HG03342 (cell line): ENCODE measurements at regions not wholly inside any gene's neighbourhood (a gene's known extent, or its start where the extent isn't known, plus 50 kb on each side); places are given as distances from the start of the nearest gene placed in this dataset.
A peak's percentile ranks its signal among the peaks of the same experiment; 100 is the strongest.
"Not testable (repeated sequence)": the region's sequence is repeated elsewhere in the genome, so short reads cannot be mapped to it uniquely, and the experiment has no call there.

Source experiments
- ATAC-seq: cut with Tn5 transposase; IDR thresholded peaks from one replicate; pipeline ENCODE4 v1.9.1; 2021; ENCODE audit warnings: mild to moderate bottlenecking, moderate library complexity; ENCODE audit not compliant: unreplicated experiment

DNA sequence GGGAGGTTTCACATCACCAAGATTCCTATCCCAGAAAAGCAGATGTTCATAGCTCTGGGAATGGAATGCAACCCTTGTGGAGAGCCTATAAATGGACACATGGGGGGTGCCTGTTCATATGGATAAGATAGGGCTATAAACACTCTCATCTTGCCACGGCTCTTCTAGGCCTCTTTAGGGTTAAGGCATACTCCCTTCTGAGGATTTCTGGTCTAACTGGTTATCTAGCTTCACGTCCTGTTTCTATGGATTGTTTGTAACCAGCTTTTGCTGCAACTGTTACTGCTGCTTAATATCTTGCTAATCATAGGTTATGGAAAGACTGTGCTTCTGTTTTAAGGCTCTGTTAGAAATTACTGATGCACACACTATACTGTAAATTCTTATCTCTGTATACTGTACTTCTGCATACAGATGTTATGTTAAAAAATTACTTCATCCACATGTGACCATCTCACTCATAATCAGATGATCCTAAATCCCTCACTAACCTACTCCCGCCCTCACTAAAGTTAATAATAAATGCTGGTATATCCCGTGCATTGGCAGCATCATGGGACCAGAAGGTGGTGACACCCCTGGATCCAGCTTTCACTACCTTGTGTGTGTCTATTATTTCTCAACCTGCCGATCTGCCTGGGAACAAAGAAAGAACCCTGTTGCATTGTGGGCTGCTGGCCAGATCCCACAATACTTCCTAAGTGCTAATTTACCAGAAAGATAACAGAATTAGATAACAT lies 68.7 kb downstream of the PRKAB2 start:
- not testable (repeated sequence) for ATAC-seq

DNA sequence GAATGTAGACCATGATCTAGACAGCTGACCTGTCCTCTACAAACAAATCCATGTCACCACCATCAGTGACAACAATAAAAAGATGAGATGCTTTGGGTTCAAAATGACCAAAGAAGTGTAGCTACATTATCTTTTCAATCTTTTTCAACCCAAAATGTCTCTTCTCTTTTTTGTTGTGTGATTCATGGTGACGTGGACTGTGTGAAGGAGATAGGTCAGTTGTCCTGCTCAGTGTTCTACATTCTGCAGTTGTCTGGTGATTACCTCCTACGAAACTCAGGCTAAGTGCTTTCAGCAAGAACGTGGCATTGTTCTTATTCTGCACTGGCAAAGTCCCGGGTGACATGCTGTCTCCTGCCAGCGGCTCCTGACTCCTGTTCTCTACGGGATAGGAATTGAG lies 73.1 kb downstream of the PRKAB2 start:
- ATAC-seq = no peak

DNA sequence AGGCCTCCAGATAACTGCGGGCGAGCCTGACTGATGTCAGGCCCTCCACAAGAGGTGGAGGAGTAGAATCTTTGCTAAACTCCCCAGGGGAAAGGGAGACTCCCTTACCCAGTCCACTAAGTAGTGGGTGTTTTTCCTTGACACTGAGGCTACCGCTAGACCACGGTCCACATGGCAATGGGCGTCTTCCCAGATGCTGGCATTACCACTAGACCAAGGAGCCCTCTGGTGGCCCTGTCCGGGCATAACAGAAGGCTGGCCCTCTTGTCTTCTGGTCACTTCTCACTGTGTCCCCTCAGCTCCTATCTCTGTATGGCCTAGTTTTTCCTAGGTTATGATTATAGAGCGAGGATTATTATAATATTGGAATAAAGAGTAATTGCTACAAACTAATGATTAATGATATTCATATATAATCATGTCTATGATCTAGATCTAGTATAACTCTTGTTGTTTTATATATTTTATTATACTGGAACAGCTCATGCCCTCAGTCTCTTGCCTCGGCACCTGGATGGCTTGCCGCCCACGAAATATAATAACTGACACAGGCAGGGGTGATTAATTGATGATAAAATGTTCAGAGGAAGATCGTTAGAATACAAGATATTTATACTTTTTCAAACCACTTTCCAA lies 73.8 kb downstream of the PRKAB2 start:
- not testable (repeated sequence) for ATAC-seq

DNA sequence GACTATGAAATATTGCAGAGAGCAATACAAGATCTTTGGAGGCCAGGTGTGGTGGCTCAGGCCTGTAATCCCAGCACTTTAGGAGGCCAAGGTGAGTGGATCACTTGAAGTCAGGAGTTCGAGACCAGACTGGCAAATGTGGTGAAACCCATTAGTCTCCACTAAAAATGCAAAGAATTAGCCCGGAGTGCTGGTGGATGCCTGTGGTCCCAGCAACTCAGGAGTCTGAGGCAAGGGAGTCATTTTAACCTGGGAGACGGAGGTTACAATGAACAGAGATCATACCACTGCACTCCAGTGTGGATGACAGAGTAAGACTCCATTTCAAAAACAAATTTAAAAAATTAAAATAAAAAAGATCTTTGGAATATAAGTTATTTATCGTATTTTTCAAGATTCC lies 76.6 kb downstream of the PRKAB2 start:
- ATAC-seq = no peak

DNA sequence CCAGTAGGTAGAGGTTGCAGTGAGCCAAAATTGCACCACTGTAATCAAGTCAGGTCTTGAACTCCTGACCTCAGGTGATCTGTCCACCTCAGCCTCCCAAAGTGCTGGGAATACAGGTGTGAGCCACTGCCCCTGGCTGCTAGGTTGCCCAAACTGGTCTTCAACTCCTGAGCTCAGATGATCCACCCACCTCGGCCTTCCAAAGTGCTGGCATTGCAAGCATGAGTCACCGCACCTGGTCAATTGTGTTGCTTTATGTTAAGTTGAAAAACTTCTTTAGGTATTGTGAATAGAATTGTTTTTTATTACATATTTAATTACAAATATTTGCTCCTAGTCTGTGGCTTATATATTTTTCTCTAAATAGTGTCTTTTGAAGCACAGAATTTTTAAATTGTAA lies 80.5 kb downstream of the PRKAB2 start:
- ATAC-seq = no peak

DNA sequence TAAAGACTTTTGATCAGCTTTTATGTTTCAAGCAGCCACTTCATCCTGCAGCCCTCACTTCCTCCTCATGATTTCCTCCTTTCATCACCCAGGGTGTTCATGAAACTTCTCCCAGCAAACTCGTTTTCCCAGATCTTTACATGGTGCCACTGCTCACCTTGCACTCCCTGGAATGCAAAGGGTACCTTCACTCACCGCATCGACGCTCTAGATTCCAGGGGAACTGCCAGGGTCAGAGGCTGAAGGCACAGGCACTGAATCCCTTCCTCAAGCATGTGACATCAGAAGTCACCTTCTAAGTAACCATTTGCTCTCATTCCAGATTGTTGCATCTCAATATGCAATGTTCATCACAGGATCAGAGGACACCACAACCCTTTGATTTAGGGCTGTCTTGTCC lies 82.8 kb downstream of the PRKAB2 start:
- ATAC-seq = no peak

DNA sequence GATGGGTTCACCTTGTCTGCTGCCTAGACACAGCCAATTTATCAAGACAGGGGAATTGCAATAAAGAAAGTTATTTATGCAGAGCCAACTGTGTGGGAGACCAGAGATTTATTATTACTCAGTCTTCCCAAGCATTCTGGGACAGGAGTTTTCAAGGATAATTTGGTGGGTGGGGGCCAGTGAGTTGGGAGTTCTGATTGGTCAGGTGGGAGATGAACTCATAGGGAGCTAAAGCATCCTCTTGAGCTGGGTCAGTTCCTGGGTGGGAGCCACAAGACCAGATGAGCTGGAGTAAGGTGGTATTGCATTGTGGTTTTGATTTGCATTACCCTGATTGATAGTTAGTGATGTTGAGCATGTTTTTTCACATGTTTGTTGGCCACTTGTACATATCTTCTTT lies 86.1 kb downstream of the PRKAB2 start:
- ATAC-seq = no peak

DNA sequence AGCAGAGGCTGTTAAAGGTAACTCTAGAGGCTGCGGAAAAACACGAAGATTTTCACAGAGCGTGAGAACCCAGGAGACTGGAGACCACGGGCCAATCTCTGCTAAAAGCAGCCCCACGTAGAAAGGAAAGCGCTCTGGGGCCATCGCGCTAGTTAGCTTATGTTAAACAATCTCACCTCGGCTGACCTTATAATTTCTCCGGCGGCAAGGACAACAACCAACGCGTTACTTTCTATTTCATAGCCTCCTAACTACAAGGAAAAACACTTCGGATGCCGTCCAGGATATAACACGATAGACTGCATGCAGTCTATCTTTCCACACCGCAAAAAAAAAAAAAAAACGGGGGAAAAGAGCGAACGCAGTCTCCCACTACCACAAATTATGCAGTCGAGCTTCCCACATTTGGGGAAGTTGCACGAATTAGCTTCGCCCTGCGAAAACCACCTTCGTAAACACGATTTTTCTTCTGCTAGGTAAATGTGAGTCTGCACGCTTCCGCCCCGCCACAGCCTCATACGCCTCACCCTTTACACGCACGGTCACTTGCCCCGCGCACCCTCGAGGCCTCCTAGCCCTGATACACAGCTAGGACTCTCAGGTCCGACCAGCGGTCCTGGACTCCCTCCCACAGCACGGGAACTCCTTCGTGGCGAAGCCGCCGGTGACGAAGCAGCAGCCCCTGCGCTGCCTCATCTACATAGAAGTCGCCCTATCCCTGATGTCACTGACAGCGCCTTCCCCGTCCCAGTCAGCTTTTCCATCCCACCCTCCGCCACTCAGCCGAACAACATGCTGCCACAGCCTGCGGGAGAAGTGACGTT lies 87.8 kb downstream of the PRKAB2 start:
- ATAC-seq = peak; percentile 63

DNA sequence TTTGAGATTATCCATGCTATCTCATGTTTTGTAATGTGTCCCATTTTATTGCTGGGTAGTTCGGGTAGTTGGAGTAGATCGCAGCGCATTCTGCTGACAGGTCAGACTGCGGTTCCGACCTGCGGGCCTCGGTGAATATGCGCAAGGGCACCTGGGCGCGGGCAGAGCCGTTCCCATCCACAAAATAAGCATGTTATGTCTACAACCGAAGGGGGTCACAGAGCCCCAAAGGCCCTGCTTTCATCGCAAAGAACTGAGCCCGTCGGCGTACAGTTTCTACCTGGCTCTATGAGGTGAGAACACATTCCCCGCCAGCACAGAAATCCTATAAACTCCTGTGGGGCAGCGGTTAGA lies 88.4 kb downstream of the PRKAB2 start:
- no peak for ATAC-seq

DNA sequence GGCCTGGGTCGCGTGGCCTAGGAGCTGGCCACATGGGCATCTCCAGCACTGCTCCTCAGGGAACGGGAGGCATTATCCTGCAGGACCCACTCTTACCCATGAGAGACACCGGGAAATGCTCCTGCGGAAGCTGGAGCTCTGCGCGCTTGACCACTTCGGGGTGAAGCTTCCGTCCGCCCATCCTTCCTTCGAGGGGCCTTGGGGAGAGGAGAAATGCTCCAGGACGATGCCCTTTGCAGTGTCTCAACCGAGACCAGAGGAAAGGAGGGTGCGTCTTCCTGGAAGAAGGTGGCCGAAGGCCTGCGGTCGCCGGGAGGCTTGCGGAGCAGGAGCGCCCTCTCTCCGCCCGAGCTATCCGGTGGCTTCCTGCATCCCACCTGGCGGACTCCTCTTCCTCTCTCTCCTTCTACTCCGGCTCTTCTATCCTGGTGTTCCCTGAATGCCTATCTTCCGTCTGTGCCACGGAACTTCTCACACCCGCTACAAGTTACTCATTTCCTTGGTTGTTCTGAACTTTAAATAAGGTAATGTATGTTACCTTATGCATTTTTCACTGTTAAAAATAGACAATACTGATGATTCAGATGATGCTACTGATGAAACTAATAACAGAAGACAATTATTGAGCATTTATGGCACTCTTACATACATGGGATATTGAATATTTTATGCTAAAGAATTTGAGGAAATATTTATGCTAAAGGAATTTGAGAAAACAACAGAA lies 91.4 kb downstream of the PRKAB2 start:
- ATAC-seq = no peak

DNA sequence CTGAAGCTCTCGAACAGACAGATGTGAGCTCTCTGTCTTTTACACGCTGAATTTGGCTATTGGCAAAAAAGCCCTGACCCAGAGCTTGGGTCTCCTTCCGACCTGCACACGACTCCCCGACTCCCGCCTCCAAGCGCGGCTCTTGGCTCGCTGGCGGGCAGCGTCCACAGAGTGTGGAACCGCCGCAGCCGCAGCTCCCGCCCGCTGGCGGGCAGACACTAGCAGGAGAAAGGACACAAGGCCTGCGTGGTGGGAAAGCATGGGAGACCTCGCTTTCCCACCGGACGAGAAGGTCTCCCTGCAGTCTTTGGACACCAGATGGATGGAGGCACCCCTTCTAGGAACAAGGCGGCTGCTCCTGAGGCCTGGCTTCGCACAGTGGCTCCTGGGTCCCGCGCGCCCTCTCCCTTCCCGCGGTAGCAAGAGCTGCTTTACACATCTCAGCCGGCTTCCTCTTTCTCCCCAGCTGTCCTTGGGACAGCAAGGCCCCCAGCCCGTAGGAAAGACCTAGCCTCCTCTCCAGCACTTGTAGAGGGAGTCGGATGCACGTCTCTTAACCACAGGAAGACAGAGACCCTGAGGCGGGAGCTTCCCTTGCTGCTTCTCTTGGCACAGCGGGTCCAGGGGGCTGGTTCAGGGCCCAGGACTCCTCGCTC lies 92.1 kb downstream of the PRKAB2 start:
- no peak for ATAC-seq

DNA sequence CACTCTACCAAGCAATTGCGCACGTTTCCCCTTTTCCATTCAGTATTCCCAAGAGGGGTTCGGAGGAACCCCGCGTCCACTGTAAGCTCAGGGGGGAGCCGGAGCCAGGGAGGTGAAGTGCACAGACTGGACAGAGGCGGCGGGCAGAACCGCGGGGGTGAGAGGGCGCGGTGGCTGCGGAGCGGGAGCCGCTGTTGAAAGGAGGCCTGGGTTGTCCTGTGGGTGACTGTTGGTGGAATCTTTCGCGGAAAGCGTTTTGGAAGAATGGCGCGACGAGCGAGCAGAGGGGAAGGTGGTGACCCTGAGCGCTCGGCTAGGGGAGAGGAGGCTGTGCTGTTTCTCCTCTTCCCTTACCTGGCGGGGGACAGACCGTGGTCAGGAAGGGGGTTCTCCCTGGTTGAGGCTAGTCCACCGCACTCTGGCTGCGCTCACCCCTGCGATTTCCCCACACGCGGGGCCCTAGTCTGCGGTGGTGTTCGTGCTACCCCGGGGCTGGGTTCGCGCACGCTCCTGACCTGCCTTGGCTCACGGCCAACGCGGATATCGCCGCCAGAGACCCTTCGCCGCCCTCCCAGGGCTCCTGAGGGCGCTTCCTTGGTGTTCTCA lies 92.8 kb downstream of the PRKAB2 start:
- ATAC-seq = no peak

DNA sequence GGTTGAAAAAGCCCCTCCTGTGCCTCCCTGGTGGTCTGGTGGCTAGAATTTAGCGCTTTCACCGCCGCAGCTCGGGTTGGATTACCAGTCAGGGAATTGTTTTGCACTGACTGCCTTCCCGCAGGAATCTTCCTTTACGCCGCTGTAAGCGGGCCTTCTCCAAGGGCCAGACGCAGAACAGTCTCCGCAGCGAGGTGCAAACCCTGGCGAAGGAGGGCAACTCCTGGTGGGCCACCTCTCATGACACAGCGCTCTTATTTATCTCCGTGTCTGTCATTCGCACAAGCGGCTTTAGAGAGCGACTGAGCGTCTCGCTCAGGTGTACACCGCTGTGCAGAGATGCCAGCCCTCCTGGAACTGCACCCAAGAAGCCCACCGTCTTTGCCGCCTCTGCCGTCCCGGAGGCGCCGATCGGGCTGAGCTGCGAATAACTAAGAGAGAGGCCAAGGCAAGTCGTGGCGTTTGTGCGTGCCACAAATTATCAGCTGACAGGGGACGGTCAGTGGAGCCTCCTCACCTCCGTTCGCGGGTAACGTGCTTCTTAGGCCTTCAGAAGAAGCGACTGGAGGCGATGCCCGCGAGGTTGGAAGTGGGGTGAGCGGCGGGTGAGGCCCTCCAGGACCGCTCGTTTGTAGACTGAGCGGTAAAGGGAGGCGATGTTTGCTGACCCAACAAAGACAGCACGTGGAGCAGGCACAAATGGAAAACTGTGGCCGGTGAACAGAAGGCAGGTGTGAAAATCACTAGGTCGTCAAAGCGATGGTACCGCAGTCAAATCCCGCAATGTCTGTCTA lies 93.5 kb downstream of the PRKAB2 start:
- ATAC-seq = no peak

DNA sequence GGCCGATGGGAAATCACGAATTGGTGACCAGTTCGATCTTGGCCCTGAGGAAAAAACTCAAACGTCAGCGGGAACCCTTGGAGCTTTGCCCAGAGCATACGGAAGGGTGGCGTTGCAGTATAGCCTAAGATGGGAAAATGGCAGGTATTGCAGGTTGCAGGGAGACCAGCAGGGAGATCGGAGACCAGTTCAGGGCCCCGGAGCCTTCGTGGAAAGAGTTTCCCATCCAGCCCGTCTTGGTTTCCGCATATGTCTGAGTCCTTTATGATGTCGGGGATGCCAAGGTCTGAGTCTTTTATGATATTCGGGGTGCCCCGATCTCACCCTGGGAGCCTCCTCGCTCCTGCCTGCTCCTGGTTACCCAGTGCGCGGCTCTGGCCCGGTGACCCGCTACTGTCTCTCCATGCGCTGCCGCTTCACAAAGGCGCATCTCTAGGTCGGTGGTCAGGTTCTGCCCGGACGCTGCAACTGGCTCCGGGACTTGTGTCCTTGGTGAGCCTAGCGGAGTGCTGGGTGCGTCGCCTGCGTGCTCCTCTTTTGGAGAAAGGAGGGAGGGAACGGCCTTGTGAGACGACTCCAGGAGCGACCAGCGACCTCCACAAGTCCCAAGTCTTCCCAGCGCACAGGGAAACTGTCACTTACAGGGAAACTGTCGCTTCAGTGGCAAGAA lies 94.2 kb downstream of the PRKAB2 start:
- ATAC-seq = no peak

DNA sequence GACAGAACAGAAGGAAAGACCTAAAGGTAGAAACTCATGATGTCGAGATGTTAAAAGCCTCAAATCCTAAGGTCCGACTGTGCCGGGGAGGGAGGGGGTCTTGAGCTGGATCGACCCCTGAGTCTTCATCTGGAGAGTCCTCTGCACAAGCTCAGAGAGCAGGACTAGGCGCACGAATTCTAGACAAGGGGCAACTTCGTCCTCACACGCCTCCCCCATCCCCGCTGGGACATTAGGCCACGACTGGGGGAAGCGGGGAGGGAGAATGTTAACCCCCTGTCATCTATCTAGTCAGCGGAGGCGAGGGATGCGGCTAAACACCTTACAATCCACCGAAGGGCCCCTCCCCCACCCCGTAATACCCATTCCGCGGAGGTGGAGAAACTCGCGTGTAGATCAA lies 94.7 kb downstream of the PRKAB2 start:
- ATAC-seq = no peak

DNA sequence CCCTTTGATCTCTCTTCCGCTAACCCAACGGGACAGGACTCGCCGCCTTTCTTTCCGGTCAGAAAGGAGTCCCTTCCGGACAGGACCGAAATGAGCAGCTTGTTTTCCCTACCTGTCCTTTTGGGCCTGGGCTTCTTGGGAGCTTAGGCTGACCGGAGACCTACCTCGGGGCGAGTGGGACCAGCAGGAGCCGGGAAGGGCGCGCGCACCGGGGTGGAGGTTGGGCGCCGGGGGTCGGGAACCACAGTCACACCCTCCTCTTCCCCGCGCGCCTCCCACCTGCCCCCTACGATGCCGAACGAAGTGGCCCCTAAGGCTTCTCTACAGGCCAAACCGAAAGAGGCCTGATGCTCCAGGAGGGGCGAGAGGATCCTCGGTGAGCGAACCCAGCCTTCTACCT lies 95.2 kb downstream of the PRKAB2 start:
- no peak for ATAC-seq

DNA sequence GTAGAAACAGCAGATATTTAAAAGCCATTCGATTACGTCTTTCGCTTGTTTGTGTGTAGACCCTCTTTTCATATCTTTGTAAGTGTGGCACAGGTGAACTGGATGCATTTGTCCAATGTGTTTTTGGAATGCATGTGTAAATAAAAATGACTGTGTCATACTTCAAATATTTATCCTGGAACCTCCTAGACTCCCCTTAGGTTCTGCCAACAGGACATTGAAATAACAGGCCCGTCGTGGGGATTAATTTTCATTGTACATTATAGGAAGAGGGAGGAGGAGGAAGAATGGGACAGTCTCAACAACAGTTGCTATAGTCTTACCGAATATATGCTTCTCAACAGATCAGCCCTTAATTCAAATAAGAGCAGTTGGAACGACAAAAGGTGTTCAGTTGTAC lies 95.8 kb downstream of the PRKAB2 start:
- no peak for ATAC-seq

DNA sequence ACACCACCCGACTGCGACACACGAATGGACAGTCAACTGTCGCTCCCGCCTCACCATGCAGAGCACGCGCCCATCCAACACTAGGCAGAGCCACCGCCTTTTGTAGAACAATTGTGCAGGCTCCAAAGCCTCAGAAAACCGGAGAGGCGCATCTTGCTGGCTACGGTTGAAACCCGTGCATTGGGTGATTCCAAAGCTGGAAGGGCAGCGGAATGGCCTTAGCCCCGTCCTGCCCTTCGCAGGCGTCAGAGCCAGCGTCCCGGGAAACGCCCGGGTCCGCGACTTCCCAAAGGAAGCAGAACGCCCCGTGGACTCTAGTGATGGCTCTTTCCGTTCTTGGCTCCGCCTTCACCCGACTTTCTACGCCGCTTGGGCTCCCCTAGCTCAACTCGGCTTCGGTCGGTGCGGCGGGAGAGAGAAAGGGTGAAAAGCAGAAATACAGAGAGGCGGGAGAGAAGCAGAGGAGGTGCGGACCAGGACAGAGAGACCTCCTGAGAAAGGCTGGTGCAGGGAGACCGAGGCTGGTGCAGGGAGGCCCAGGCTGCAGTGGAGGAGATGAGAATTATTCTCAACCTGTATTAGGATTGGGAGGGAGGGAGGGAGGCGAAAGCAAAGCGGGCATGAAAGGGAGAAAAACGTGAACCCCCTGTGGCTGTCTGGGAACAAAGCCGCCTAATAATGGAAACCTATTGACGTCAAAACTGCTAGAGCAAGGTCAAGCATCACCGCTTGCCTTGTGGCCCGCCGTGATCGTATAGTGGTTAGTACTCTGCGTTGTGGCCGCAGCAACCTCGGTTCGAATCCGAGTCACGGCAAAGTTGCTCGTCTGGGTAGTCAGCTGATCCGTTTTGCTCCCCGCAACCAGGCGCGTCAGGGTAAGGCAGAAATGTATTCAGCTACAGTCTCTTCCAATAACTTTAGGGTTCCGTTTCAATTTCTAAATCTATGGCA lies 99.5 kb downstream of the PRKAB2 start:
- no peak for ATAC-seq
